G401.6 (cell line): ENCODE measurements at regions not wholly inside any gene's neighbourhood (a gene's known extent, or its start where the extent isn't known, plus 50 kb on each side); places are given as distances from the start of the nearest gene placed in this dataset.
"Not testable (repeated sequence)": the region's sequence is repeated elsewhere in the genome, so short reads cannot be mapped to it uniquely, and the experiment has no call there.

Experiments used
- FAIRE-seq: peaks from 2 replicates; lab custom pipeline; 2012; peaks lifted over from hg19 to GRCh38; lab: Jason Lieb, UNC

DNA sequence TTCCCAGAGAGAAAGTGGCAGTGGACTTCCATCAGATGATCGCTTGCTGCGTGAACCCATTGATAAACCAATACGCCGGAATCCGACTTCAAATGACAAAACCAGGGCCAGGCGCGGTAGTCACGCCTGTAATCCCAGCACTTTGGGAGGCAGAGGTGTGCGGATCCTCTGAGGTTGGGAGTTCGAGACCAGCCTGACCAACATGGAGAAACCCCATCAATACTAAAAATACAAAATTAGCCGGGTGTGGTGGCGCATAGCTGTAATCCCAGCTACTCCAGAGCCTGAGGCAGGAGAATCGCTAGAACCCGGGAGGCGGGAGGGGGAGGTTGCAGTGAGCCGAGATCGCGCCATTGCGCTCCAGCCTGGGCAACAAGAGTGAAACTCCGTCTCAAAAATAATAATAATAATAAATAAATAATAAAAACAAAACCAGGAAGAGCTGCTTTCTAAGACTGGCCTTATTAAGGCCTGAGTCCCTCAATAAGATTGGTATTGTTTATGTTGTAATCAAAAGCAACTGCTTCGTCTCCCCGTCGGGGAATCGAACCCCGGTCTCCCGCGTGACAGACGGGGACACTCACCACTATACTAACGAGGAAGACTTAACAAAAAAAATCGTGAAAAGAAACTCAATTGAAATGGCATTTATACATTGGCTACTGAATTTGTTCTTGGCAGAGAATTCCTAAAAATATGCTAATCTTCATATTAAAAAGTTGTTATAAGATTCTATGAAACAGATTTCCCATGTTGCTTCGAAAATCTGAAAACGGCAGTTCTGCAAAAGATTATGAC is 110.2 kb upstream of the ZNF184 start:
- peak; percentile 79 for FAIRE-seq

DNA sequence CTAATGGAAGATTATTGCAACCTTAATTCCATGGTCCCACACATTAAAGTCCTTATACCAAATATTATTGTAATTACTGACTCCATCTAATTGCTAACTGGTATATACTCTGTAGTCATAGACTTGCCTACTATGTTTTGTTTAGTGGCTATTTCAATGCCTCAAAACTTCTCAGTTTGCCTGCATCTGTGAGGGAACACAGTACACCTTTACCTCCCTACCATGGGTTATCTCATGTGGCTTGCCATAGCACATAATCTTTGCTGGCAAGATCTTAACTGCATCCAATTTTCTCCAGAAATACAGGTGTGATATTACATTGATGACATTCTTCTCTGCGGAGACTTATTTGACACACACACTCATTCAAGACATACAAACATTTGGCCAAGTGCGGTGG is 107.1 kb upstream of the ZNF184 start:
- FAIRE-seq = no peak

GRCh38 chr6:27577922-27578321 is 105.0 kb upstream of the ZNF184 start:
- no peak for FAIRE-seq

GRCh38 chr6:27575594-27576361 is 102.9 kb upstream of the ZNF184 start:
- peak; percentile 96 for FAIRE-seq

GRCh38 chr6:27568226-27568897 is 95.5 kb upstream of the ZNF184 start:
- FAIRE-seq = no peak

DNA sequence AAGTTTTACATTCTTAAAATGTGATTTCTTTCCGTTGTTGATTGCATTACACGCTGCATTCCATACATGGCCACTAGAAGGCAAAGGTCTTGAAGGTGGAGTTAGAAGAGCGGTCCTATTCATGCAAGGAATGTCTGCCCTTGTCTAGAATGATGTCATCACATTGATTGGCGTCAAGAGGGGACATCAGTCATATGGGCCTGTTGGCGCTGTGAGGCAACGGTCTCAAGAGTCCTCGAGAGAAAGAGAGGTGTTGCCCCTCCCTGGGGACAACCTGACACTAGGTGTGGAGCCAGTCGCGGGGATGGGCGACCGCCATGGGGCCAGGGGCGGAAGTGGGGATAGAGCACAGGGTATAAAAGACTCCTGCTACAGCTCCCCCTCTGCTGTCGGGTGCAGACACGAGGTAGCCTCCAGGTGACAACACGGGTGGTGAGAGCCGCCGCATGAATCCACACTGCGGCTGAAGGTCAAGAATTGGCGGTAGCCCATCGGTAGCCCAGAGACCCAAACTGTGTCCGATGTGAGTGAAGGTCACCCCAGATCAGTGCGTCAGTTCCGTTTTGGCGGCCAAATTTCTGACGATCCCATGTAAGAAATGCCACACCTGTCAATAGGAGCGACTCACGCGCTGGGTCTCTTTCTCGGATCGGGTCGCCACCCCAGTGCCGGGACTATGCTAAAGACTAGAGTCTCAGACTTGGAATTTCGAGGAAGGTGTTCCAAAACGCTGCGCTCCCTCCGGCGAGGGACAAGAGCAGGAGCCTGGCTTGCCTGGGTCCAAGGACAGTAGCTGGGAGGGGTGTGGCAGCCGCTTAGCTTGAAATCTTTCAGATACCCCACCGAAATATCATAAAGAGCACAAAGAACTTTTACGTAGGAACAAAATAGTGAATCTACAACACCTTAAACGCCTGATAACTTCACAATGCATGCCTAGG is 93.2 kb upstream of the ZNF184 start:
- no peak for FAIRE-seq

GRCh38 chr6:27562027-27562410 is 89.1 kb upstream of the ZNF184 start:
- FAIRE-seq = no peak

GRCh38 chr6:27558028-27558724 is 85.3 kb upstream of the ZNF184 start:
- no peak for FAIRE-seq

DNA sequence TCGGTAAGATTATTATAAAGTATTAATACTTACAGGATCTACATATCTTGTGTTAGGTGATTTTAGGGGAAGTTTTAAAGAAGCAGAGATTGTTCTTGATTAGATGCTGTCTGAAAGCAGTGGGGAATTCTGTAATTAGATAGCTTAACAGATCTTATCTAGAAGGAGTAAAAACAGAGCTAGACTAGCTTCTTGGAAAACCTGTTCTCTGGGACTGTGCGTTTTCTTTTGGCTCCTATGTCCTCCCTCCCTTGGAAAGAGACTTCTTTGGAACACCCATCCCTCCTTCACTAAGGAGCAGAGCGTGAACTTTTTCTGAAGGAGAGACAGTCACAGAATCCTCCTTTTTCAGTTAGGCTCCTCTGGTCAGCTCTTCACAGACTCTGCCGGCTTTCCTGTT is 83.5 kb upstream of the ZNF184 start:
- FAIRE-seq = no peak

GRCh38 chr6:27553123-27553904 is 80.4 kb upstream of the ZNF184 start:
- peak; percentile 99 for FAIRE-seq

DNA sequence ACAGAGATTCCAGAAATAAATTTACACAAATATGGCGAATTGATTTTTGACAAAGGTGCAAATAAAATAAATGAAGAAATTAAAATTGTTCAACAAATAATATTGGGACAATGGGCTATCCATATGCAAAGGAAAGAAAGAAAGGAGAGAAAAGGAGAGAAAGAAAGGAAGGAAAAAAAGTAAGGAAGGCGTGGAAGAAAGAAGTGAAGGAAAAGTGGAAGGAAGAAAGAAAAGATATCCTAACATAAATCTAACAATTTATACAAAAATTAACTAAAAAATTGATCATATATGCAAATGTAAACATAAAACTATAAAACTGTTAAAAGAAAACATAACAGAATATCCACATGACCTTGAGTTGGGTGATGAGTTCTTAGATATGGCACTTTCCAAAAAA is 78.7 kb upstream of the ZNF184 start:
- FAIRE-seq = no peak

DNA sequence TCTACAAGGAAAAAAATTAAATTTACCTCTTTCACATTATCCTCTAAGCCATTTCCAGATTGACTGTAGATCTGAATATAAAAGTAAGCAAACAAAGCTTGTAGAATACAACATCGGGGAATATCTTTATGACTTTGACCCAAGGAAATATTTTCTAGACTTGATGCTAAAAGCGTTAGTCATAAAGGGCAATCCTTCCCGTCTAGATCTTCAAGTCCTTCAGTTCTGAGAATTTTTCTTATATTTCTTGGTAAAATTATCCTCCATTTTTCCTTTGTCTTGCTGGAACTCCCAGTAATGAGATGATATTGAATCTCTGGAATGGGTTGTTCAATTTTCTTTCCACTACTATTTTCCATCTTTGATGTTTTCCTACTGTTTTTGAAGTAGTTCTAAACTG is 77.8 kb upstream of the ZNF184 start:
- no peak for FAIRE-seq

DNA sequence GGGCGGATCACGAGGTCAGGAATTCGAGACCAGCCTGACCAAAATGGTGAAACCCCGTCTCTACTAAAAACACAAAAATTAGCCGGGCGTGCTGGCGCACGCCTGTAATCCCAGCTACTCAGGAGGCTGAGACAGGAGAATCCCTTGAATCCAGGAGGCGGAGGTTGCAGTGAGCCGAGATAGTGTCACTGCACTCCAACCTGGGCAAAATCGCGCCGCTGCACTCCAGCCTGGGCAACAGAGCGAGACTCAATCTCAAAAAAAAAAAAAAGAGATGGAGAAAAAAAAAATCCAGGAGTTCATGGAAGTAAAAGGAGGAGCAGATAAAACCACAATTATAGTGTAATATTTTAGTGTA is 76.3 kb upstream of the ZNF184 start:
- not testable (repeated sequence) for FAIRE-seq

DNA sequence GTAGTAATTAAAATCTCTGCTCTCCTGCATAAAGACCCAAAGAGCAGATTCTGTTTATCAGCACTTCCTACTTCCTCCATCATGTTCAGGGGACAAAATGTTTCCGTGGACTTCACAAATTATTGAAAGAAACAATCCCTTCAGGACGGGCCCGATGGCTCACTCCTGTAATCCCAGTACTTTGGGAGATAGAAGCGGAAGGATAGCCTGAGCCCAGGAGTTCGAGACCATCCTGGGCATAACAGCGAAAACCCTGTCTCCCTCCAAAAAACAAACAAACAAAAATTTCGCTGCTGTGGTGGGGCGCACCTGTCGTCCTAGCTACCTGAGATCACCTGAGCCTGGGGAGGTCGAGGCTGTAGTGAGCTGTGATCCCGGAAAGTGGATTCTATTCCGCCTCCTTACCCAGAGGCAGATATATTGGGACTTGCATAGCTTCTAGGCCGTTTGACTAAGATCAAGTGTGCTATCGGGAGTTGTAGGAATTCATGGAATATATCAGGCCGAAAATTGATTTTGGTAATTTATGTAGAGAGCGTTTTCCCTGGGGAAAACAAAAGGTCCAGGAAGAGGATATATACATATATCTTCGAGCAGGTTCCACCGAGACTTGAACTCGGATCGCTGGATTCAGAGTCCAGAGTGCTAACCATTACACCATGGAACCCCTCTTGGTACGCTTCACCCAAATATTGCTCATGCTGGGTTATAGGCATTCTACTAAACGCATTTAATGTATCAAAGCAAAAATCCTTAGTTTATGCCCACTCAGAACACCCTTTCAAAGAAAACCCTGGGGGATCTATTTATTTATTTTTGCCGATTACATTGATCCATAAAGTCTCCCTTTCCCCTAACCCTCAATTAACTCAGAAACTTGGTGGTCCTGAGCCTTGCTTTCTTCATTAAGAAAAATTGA is 74.5 kb upstream of the ZNF184 start:
- FAIRE-seq = peak; percentile 86

DNA sequence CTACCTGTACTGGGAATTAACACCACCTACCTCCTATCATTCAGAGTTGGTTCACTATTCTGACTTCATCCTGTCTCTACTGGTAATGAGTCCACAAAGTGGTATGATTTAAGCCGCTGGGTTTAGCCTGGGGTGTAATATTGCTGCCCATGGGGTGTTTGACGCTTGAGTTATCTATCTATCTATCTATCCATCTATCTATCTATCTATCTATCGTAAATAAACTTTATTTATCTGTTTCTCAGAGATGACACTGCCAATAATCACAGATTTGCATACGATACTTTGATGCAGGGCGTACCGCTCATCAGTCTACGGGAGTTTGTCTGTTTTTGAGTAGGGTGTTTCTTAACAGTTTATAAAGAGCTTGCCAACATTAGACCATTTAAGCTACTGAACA is 73.6 kb upstream of the ZNF184 start:
- FAIRE-seq = no peak

GRCh38 chr6:27545271-27546046 is 72.6 kb upstream of the ZNF184 start:
- FAIRE-seq = peak; percentile 98

- FAIRE-seq = no peak
Measured at GRCh38 chr6:27544612-27545260, 71.8 kb upstream of the ZNF184 start.

GRCh38 chr6:27544135-27544534 is 71.2 kb upstream of the ZNF184 start:
- not testable (repeated sequence) for FAIRE-seq
